WTC11 (cell line): ENCODE measurements at regions not wholly inside any gene's neighbourhood (a gene's known extent, or its start where the extent isn't known, plus 50 kb on each side); places are given as distances from the start of the nearest gene placed in this dataset.

Source experiments
- ATAC-seq: fragments of 200-7000 bp; cut with Tn5 transposase; 2 replicates; pipeline ENCODE4 v1.10.0; 2021; ENCODE audit warnings: mild to moderate bottlenecking, moderate library complexity
- CTCF ChIA-PET: fragments of 300-600 bp; sonication (Branson Sonifier 250); formaldehyde crosslinking; loops from one replicate; lab custom pipeline; 2021; ENCODE audit warnings: antibody characterized with exemption; lab: Charles Lee
- POLR2A ChIA-PET: fragments of 350-600 bp; sonication (Branson Sonifier 250); formaldehyde crosslinking; loops from one replicate; lab custom pipeline; 2021; ENCODE audit warnings: antibody characterized with exemption; lab: Charles Lee
- DNase-seq: peaks from one replicate; pipeline ENCODE4 v3.0.0; 2021; ENCODE audit warnings: low spot score
- H3K27ac Mint-ChIP-seq: 2 replicates; pipeline ENCODE4 v1.8.0; 2021; ENCODE audit warnings: mixed read lengths
- H3K27me3 Mint-ChIP-seq: 2 replicates; pipeline ENCODE4 v1.8.0; 2021; ENCODE audit warnings: low read depth, mild to moderate bottlenecking, moderate library complexity, mixed read lengths
- H3K36me3 Mint-ChIP-seq: 2 replicates; pipeline ENCODE4 v1.8.0; 2021; ENCODE audit warnings: mixed read lengths
- H3K4me1 Mint-ChIP-seq: 2 replicates; pipeline ENCODE4 v1.8.0; 2022; ENCODE audit warnings: mixed read lengths
- H3K4me3 Mint-ChIP-seq: 2 replicates; pipeline ENCODE4 v1.8.0; 2021; ENCODE audit warnings: mild to moderate bottlenecking, moderate library complexity, mixed read lengths
- H3K9me3 Mint-ChIP-seq: 2 replicates; pipeline ENCODE4 v1.8.0; 2021; ENCODE audit warnings: mixed read lengths
- ATF2 ChIP-seq: sonication (generic); formaldehyde crosslinking; IDR thresholded peaks from 2 replicates; pipeline ENCODE4 v1.8.1; 2022; ENCODE audit warnings: low read depth, missing genetic modification reagents, borderline replicate concordance
- CREM ChIP-seq: sonication (generic); formaldehyde crosslinking; IDR thresholded peaks from 2 replicates; pipeline ENCODE4 v1.8.1; 2022; ENCODE audit warnings: mild to moderate bottlenecking, missing genetic modification reagents, moderate library complexity
- E2F5 ChIP-seq: sonication (generic); formaldehyde crosslinking; IDR thresholded peaks from 2 replicates; pipeline ENCODE4 v1.8.1; 2022; ENCODE audit warnings: mild to moderate bottlenecking, moderate library complexity, missing genetic modification reagents
- ESRRA ChIP-seq: sonication (generic); formaldehyde crosslinking; IDR thresholded peaks from 2 replicates; pipeline ENCODE4 v1.8.1; 2022; ENCODE audit warnings: mild to moderate bottlenecking, missing genetic modification reagents, borderline replicate concordance
- ETV6 ChIP-seq: sonication (generic); formaldehyde crosslinking; IDR thresholded peaks from 2 replicates; pipeline ENCODE4 v1.8.1; 2022; ENCODE audit warnings: mild to moderate bottlenecking, missing genetic modification reagents
- GRHL2 ChIP-seq: fragments of 250-450 bp; sonication (Bioruptor Pico); IDR thresholded peaks from 2 replicates; pipeline ENCODE4 v1.8.0; 2022; ENCODE audit warnings: mild to moderate bottlenecking, moderate library complexity; ENCODE audit not compliant: insufficient replicate concordance, severe bottlenecking
- GTF2I ChIP-seq: fragments of 250-450 bp; sonication (Bioruptor Pico); conservative IDR thresholded peaks from 2 replicates; pipeline ENCODE4 v1.4.0; 2021; ENCODE audit warnings: mild to moderate bottlenecking
- MLX ChIP-seq: sonication (generic); formaldehyde crosslinking; IDR thresholded peaks from 2 replicates; pipeline ENCODE4 v1.8.1; 2023; ENCODE audit warnings: mild to moderate bottlenecking, missing genetic modification reagents, moderate library complexity
- PRDM15 ChIP-seq: sonication (generic); formaldehyde crosslinking; IDR thresholded peaks from 2 replicates; pipeline ENCODE4 v1.8.0; 2022; ENCODE audit warnings: missing genetic modification reagents
- PREB ChIP-seq: sonication (generic); formaldehyde crosslinking; IDR thresholded peaks from 2 replicates; pipeline ENCODE4 v1.8.1; 2022; ENCODE audit warnings: mild to moderate bottlenecking, missing genetic modification reagents, moderate library complexity, borderline replicate concordance
- SOX15 ChIP-seq: fragments of 250-450 bp; sonication (Bioruptor Pico); IDR thresholded peaks from 2 replicates; pipeline ENCODE4 v1.9.0; 2021; ENCODE audit warnings: mild to moderate bottlenecking
- SP1 ChIP-seq: sonication (generic); formaldehyde crosslinking; conservative IDR thresholded peaks from 2 replicates; pipeline ENCODE4 v1.8.1; 2022; ENCODE audit warnings: missing genetic modification reagents
- TEAD1 ChIP-seq: sonication (generic); formaldehyde crosslinking; IDR thresholded peaks from 2 replicates; pipeline ENCODE4 v1.8.0; 2022; ENCODE audit warnings: mild to moderate bottlenecking, missing genetic modification reagents
- USF1 ChIP-seq: sonication (generic); formaldehyde crosslinking; IDR thresholded peaks from 2 replicates; pipeline ENCODE4 v1.8.0; 2022; ENCODE audit warnings: mild to moderate bottlenecking, missing genetic modification reagents
- ZNF263 ChIP-seq: sonication (generic); formaldehyde crosslinking; IDR thresholded peaks from 2 replicates; pipeline ENCODE4 v1.8.1; 2022; ENCODE audit warnings: low read depth, mild to moderate bottlenecking, moderate library complexity, missing genetic modification reagents
- ZNF281 ChIP-seq: sonication (generic); formaldehyde crosslinking; IDR thresholded peaks from 2 replicates; pipeline ENCODE4 v1.8.0; 2023; ENCODE audit warnings: mild to moderate bottlenecking, missing genetic modification reagents
- ZNF396 ChIP-seq: fragments of 250-450 bp; sonication (Bioruptor Pico); IDR thresholded peaks from 2 replicates; pipeline ENCODE4 v1.8.0; 2021; ENCODE audit warnings: mild to moderate bottlenecking, moderate library complexity, borderline replicate concordance
- ZNF416 ChIP-seq: fragments of 250-450 bp; sonication (Bioruptor Pico); IDR thresholded peaks from 2 replicates; pipeline ENCODE4 v1.9.0; 2021; ENCODE audit warnings: mild to moderate bottlenecking, inconsistent platforms
- ZNF532 ChIP-seq: fragments of 250-450 bp; sonication (Bioruptor Pico); IDR thresholded peaks from 2 replicates; pipeline ENCODE4 v1.9.0; 2021; ENCODE audit warnings: mild to moderate bottlenecking, borderline replicate concordance

GRCh38 chr11:33471541-33471940, 214.4 kb downstream of the HIPK3 start:
- POLR2A ChIA-PET = no interaction called here
- no peaks in the 10 kb centered on the region; the same call in 1 of the 2 replicates for H3K27me3 Mint-ChIP-seq
- TF ChIP-seq PRDM15 (CRISPR knock-in tag) (no peak), SOX15 (CRISPR knock-in tag) (no peak), USF1 (CRISPR knock-in tag) (no peak), PREB (CRISPR knock-in tag) (no peak), GTF2I (CRISPR knock-in tag) (no peak), GRHL2 (CRISPR knock-in tag) (no peak)
- H3K36me3 Mint-ChIP-seq = no peaks in the 10 kb centered on the region
- no peak overlapping the region for H3K27ac Mint-ChIP-seq
- no peak for ATAC-seq
- H3K4me3 Mint-ChIP-seq = no peak overlapping the region
- peaks cover 13% of the 10 kb centered on the region for H3K9me3 Mint-ChIP-seq
- H3K4me1 Mint-ChIP-seq = no peaks in the 10 kb centered on the region
- no peak for DNase-seq
- CTCF ChIA-PET = interaction anchor here (0.7 kb wide), 1 partner anchor 9 kb away, joined by 5 read pairs; no protein-coding TSS in a partner anchor

- CTCF ChIA-PET = no interaction called here
- POLR2A ChIA-PET = no interaction called here
- Mint-ChIP-seq H3K27ac (no peak overlapping the region), H3K27me3 (no peaks in the 10 kb centered on the region; the same call in none of the 2 replicates), H3K4me3 (no peak overlapping the region), H3K4me1 (no peaks in the 10 kb centered on the region), H3K9me3 (peaks cover 13% of the 10 kb centered on the region), H3K36me3 (no peaks in the 10 kb centered on the region)
- DNase-seq (no peak), ATAC-seq (no peak)
- TF ChIP-seq ETV6 (CRISPR knock-in tag) = no peak
- TF ChIP-seq ESRRA (CRISPR knock-in tag) = no peak
- TF ChIP-seq ZNF263 (CRISPR knock-in tag) = no peak
- no peak for TF ChIP-seq GTF2I (CRISPR knock-in tag)
- no peak for TF ChIP-seq MLX (CRISPR knock-in tag)
- TF ChIP-seq ATF2 (CRISPR knock-in tag) = no peak
- TF ChIP-seq ZNF281 = no peak
- TF ChIP-seq SP1 (CRISPR knock-in tag) = no peak
- no peak for TF ChIP-seq ZNF416 (CRISPR knock-in tag)
- no peak for TF ChIP-seq ZNF532 (CRISPR knock-in tag)
- TF ChIP-seq CREM = no peak
- TF ChIP-seq E2F5 (CRISPR knock-in tag) = no peak
- no peak for TF ChIP-seq TEAD1 (CRISPR knock-in tag)
- TF ChIP-seq ZNF396 = no peak
Measured at GRCh38 chr11:33467966-33468365, 210.8 kb downstream of the HIPK3 start.
